GM12872 (cell line): ENCODE measurements at regions not wholly inside any gene's neighbourhood (a gene's known extent, or its start where the extent isn't known, plus 50 kb on each side); places are given as distances from the start of the nearest gene placed in this dataset.

Source experiments
- TF ChIP-seq, protein P1 (sequence below): IDR thresholded peaks from 3 replicates; pipeline ENCODE4 v1.5.1; 2011; ENCODE audit warnings: low read depth, mild to moderate bottlenecking, low read length, moderate library complexity; ENCODE audit not compliant: insufficient read depth

DNA sequence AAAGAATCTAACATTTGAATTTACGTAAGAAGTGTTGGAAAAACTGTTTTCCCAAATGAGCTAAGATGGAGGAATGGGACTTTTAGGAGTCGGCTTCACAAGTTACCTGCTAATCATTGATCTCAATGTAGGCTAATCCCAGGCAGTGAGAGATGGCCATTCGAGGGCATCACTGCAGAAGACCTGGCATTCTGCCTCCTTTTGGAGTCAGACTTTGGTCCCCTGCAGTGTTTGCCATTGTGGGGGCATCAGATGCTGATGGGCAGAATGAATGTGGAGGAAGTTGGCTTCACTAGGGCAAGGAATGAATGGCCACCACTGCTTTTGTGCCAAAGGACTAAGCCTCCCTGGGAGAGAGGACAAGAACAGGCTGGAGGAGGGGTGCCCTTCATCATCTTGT is 55.7 kb upstream of the NKX2-2 start:
- TF ChIP-seq, protein P1, sequence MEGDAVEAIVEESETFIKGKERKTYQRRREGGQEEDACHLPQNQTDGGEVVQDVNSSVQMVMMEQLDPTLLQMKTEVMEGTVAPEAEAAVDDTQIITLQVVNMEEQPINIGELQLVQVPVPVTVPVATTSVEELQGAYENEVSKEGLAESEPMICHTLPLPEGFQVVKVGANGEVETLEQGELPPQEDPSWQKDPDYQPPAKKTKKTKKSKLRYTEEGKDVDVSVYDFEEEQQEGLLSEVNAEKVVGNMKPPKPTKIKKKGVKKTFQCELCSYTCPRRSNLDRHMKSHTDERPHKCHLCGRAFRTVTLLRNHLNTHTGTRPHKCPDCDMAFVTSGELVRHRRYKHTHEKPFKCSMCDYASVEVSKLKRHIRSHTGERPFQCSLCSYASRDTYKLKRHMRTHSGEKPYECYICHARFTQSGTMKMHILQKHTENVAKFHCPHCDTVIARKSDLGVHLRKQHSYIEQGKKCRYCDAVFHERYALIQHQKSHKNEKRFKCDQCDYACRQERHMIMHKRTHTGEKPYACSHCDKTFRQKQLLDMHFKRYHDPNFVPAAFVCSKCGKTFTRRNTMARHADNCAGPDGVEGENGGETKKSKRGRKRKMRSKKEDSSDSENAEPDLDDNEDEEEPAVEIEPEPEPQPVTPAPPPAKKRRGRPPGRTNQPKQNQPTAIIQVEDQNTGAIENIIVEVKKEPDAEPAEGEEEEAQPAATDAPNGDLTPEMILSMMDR: no peak

GRCh38 chr20:21564127-21564773 is 50.4 kb upstream of the NKX2-2 start:
- TF ChIP-seq, protein P1: no peak
